ENCODE measurements at regions not wholly inside any gene's neighbourhood (a gene's known extent, or its start where the extent isn't known, plus 50 kb on each side); places are given as distances from the start of the nearest gene placed in this dataset.

DNA sequence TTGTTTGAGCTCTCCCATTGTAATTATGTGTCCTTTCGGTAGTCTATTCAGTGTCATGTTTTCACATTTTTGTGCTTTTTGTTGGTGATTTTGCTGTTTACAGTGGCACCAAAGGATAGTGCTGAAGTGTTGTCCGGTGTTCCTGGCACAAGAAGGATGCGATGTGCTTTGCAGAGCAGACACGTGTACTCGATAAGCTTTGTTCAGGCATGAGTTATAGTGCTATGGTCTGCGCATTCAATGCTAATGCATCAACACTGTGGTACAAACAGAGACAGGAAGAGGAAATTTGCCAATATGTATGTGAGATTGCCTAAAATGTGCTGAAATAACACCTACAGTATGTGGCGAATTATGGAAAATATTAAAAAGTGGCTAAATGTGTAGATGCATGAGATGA is 913.4 kb upstream of the ACO1 start:
- no peak for TF ChIP-seq IRF2 (CRISPR knock-in tag; IDR thresholded peaks at IDR 0.05)
- TF ChIP-seq, protein P1, sequence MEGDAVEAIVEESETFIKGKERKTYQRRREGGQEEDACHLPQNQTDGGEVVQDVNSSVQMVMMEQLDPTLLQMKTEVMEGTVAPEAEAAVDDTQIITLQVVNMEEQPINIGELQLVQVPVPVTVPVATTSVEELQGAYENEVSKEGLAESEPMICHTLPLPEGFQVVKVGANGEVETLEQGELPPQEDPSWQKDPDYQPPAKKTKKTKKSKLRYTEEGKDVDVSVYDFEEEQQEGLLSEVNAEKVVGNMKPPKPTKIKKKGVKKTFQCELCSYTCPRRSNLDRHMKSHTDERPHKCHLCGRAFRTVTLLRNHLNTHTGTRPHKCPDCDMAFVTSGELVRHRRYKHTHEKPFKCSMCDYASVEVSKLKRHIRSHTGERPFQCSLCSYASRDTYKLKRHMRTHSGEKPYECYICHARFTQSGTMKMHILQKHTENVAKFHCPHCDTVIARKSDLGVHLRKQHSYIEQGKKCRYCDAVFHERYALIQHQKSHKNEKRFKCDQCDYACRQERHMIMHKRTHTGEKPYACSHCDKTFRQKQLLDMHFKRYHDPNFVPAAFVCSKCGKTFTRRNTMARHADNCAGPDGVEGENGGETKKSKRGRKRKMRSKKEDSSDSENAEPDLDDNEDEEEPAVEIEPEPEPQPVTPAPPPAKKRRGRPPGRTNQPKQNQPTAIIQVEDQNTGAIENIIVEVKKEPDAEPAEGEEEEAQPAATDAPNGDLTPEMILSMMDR (IDR thresholded peaks at IDR 0.05 in 2 of 3, conservative IDR thresholded peaks at IDR 0.05 in 1 of 3; ENCODE audit: insufficient read depth in 2 of 3, low read depth in 1 of 3, low read length in 3 of 3) = no peak
- TF ChIP-seq, protein P2, sequence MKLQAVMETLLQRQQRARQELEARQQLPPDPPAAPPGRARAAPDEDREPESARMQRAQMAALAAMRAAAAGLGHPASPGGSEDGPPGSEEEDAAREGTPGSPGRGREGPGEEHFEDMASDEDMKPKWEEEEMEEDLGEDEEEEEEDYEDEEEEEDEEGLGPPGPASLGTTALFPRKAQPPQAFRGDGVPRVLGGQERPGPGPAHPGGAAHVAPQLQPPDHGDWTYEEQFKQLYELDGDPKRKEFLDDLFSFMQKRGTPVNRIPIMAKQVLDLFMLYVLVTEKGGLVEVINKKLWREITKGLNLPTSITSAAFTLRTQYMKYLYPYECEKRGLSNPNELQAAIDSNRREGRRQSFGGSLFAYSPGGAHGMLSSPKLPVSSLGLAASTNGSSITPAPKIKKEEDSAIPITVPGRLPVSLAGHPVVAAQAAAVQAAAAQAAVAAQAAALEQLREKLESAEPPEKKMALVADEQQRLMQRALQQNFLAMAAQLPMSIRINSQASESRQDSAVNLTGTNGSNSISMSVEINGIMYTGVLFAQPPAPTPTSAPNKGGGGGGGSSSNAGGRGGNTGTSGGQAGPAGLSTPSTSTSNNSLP (IDR thresholded peaks at IDR 0.05; ENCODE audit: borderline replicate concordance, low read depth, low read length) = no peak
- TF ChIP-seq KAT8 (IDR thresholded peaks at IDR 0.05; ENCODE audit: low read depth) = no peak
- TF ChIP-seq BHLHE40 (IDR thresholded peaks at IDR 0.05; ENCODE audit: low read length) = no peak

Measured in K562 (cell line).